HEK293 (cell line): ENCODE measurements at regions not wholly inside any gene's neighbourhood (a gene's known extent, or its start where the extent isn't known, plus 50 kb on each side); places are given as distances from the start of the nearest gene placed in this dataset.

ENCODE experiments used
- CTCF ChIA-PET: fragments of 350-600 bp; formaldehyde crosslinking; extraction: SDS; loops from one replicate; lab custom pipeline; 2021; ENCODE audit warnings: antibody characterized with exemption; lab: Yijun Ruan, JAX
- POLR2A ChIA-PET: fragments of 300-600 bp; formaldehyde crosslinking; extraction: SDS; loops from one replicate; lab custom pipeline; 2020; ENCODE audit warnings: antibody characterized with exemption, inconsistent platforms; lab: Yijun Ruan, JAX
- H3K27ac ChIP-seq: fragments of 200-500 bp; sonication (Bioruptor generic); 2 replicates; pipeline ENCODE4 v1.5.1; 2014; ENCODE audit warnings: low read depth, low read length, control low read depth, inconsistent platforms; ENCODE audit errors: extremely low read depth
- H3K36me3 ChIP-seq, 2 experiments: fragments of 200-500 bp in 1 of 2; sonication (Bioruptor generic) in 1 of 2; 1 replicate in 1 of 2; 2 replicates in 1 of 2; pipeline ENCODE4 v1.5.1; 2014 to 2017; ENCODE audit warnings: inconsistent platforms in 2 of 2, low read length in 2 of 2; ENCODE audit not compliant: control insufficient read depth in 2 of 2, insufficient read depth in 1 of 2
- H3K4me1 ChIP-seq: fragments of 200-500 bp; sonication (Bioruptor generic); 2 replicates; pipeline ENCODE4 v1.5.1; 2014; ENCODE audit warnings: mild to moderate bottlenecking, low read length, inconsistent platforms; ENCODE audit not compliant: control insufficient read depth, insufficient read depth
- H3K4me3 ChIP-seq: 2 replicates; pipeline ENCODE4 v1.5.1; 2011; ENCODE audit warnings: low read depth, mild to moderate bottlenecking, control low read depth, low read length, moderate library complexity
- H3K9me3 ChIP-seq: fragments of 200-500 bp; sonication (Bioruptor generic); 2 replicates; pipeline ENCODE4 v1.5.1; 2014; ENCODE audit warnings: low read depth, low read length, inconsistent platforms; ENCODE audit not compliant: control insufficient read depth, insufficient read depth
- GFI1B ChIP-seq: fragments of 450-650 bp; formaldehyde crosslinking; IDR thresholded peaks from 2 replicates; pipeline ENCODE4 v1.5.1; 2016; ENCODE audit warnings: missing biosample characterization, missing genetic modification characterization
- KLF9 ChIP-seq: fragments of 450-650 bp; formaldehyde crosslinking; IDR thresholded peaks from 2 replicates; pipeline ENCODE4 v1.5.1; 2016; ENCODE audit warnings: missing biosample characterization, missing genetic modification characterization, low read depth
- MYNN ChIP-seq: fragments of 450-650 bp; formaldehyde crosslinking; IDR thresholded peaks from 2 replicates; pipeline ENCODE4 v1.5.1; 2016; ENCODE audit warnings: missing biosample characterization, missing genetic modification characterization, borderline replicate concordance
- PBX3 ChIP-seq: sonication (generic); formaldehyde crosslinking; IDR thresholded peaks from 2 replicates; pipeline ENCODE4 v1.8.1; 2022; ENCODE audit warnings: mild to moderate bottlenecking, moderate library complexity, missing genetic modification reagents
- ZBTB17 ChIP-seq: fragments of 450-650 bp; formaldehyde crosslinking; IDR thresholded peaks from 2 replicates; pipeline ENCODE4 v1.5.1; 2016; ENCODE audit warnings: missing biosample characterization, missing genetic modification characterization
- ZBTB48 ChIP-seq: fragments of 450-650 bp; formaldehyde crosslinking; IDR thresholded peaks from 2 replicates; pipeline ENCODE4 v1.5.1; 2016; ENCODE audit warnings: missing biosample characterization, missing genetic modification characterization
- ZEB2 ChIP-seq: fragments of 450-650 bp; formaldehyde crosslinking; IDR thresholded peaks from 2 replicates; pipeline ENCODE4 v1.5.1; 2016; ENCODE audit warnings: missing biosample characterization, missing genetic modification characterization
- ZNF169 ChIP-seq: fragments of 450-650 bp; formaldehyde crosslinking; IDR thresholded peaks from 2 replicates; pipeline ENCODE4 v1.5.1; 2016; ENCODE audit warnings: missing biosample characterization, missing genetic modification characterization
- ZNF18 ChIP-seq: fragments of 450-650 bp; formaldehyde crosslinking; IDR thresholded peaks from 2 replicates; pipeline ENCODE4 v1.5.1; 2016; ENCODE audit warnings: missing biosample characterization, missing genetic modification characterization
- ZNF2 ChIP-seq: fragments of 450-650 bp; formaldehyde crosslinking; IDR thresholded peaks from 2 replicates; pipeline ENCODE4 v1.5.1; 2016; ENCODE audit warnings: missing biosample characterization, missing genetic modification characterization
- ZNF23 ChIP-seq: fragments of 450-650 bp; formaldehyde crosslinking; IDR thresholded peaks from 2 replicates; pipeline ENCODE4 v1.5.1; 2016; ENCODE audit warnings: missing biosample characterization, missing genetic modification characterization, borderline replicate concordance
- ZNF239 ChIP-seq: fragments of 450-650 bp; formaldehyde crosslinking; IDR thresholded peaks from 2 replicates; pipeline ENCODE4 v1.5.1; 2016; ENCODE audit warnings: missing biosample characterization, missing genetic modification characterization
- ZNF274 ChIP-seq, 2 experiments: fragments of 200-500 bp in 1 of 2; fragments of 450-650 bp in 1 of 2; sonication (Bioruptor generic) in 1 of 2; formaldehyde crosslinking in 1 of 2; IDR thresholded peaks; 2 replicates each; pipeline versions ENCODE4 v1.5.1 to v1.6.1; 2014 to 2016; ENCODE audit warnings: borderline replicate concordance in 1 of 2, inconsistent platforms in 1 of 2, low read length in 1 of 2, missing biosample characterization in 1 of 2, missing genetic modification characterization in 1 of 2
- ZNF280C ChIP-seq: fragments of 450-650 bp; formaldehyde crosslinking; IDR thresholded peaks from 2 replicates; pipeline ENCODE4 v1.5.1; 2016; ENCODE audit warnings: missing biosample characterization, missing genetic modification characterization
- ZNF302 ChIP-seq: fragments of 450-650 bp; formaldehyde crosslinking; IDR thresholded peaks from 2 replicates; pipeline ENCODE4 v1.5.1; 2016; ENCODE audit warnings: missing biosample characterization, missing genetic modification characterization, low read depth
- ZNF416 ChIP-seq: fragments of 450-650 bp; formaldehyde crosslinking; IDR thresholded peaks from 2 replicates; pipeline ENCODE4 v1.5.1; 2016; ENCODE audit warnings: missing biosample characterization, missing genetic modification characterization
- ZNF449 ChIP-seq: fragments of 450-650 bp; formaldehyde crosslinking; IDR thresholded peaks from 2 replicates; pipeline ENCODE4 v1.5.1; 2017; ENCODE audit warnings: missing biosample characterization, mild to moderate bottlenecking, missing genetic modification characterization, moderate library complexity
- ZNF621 ChIP-seq: fragments of 450-650 bp; formaldehyde crosslinking; IDR thresholded peaks from 2 replicates; pipeline ENCODE4 v1.5.1; 2017; ENCODE audit warnings: missing biosample characterization, missing genetic modification characterization
- ZNF626 ChIP-seq: fragments of 450-650 bp; sonication (Bioruptor Pico); formaldehyde crosslinking; IDR thresholded peaks from 2 replicates; pipeline ENCODE4 v1.5.1; 2018; ENCODE audit warnings: missing biosample characterization, missing genetic modification characterization, inconsistent platforms
- ZNF654 ChIP-seq: fragments of 450-650 bp; formaldehyde crosslinking; IDR thresholded peaks from 2 replicates; pipeline ENCODE4 v1.5.1; 2016; ENCODE audit warnings: low read depth, missing biosample characterization, missing genetic modification characterization
- ZNF747 ChIP-seq: fragments of 450-650 bp; formaldehyde crosslinking; IDR thresholded peaks from 2 replicates; pipeline ENCODE4 v1.5.1; 2016; ENCODE audit warnings: missing biosample characterization, missing genetic modification characterization
- ZNF785 ChIP-seq: fragments of 450-650 bp; formaldehyde crosslinking; IDR thresholded peaks from 2 replicates; pipeline ENCODE4 v1.5.1; 2016; ENCODE audit warnings: missing biosample characterization, missing genetic modification characterization
- ZNF837 ChIP-seq: fragments of 450-650 bp; formaldehyde crosslinking; IDR thresholded peaks from 2 replicates; pipeline ENCODE4 v1.5.1; 2016; ENCODE audit warnings: missing biosample characterization, missing genetic modification characterization
- TF ChIP-seq, protein P1 (sequence below): fragments of 450-650 bp; formaldehyde crosslinking; IDR thresholded peaks from 2 replicates; pipeline ENCODE4 v1.5.1; 2016; ENCODE audit warnings: missing biosample characterization, missing genetic modification characterization

- no peak for TF ChIP-seq ZNF302 (tag by site-specific recombination)
- no peak for TF ChIP-seq KLF9 (tag by site-specific recombination)
- no peak for TF ChIP-seq ZNF747
- no peak for TF ChIP-seq ZNF169 (tag by site-specific recombination)
- TF ChIP-seq ZBTB48 (tag by site-specific recombination) = no peak
- TF ChIP-seq ZNF416 = no peak
- TF ChIP-seq, protein P1, sequence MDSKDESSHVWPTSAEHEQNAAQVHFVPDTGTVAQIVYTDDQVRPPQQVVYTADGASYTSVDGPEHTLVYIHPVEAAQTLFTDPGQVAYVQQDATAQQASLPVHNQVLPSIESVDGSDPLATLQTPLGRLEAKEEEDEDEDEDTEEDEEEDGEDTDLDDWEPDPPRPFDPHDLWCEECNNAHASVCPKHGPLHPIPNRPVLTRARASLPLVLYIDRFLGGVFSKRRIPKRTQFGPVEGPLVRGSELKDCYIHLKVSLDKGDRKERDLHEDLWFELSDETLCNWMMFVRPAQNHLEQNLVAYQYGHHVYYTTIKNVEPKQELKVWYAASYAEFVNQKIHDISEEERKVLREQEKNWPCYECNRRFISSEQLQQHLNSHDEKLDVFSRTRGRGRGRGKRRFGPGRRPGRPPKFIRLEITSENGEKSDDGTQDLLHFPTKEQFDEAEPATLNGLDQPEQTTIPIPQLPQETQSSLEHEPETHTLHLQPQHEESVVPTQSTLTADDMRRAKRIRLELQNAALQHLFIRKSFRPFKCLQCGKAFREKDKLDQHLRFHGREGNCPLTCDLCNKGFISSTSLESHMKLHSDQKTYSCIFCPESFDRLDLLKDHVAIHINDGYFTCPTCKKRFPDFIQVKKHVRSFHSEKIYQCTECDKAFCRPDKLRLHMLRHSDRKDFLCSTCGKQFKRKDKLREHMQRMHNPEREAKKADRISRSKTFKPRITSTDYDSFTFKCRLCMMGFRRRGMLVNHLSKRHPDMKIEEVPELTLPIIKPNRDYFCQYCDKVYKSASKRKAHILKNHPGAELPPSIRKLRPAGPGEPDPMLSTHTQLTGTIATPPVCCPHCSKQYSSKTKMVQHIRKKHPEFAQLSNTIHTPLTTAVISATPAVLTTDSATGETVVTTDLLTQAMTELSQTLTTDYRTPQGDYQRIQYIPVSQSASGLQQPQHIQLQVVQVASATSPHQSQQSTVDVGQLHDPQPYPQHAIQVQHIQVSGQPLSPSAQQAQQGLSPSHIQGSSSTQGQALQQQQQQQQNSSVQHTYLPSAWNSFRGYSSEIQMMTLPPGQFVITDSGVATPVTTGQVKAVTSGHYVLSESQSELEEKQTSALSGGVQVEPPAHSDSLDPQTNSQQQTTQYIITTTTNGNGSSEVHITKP = no peak
- no peak for TF ChIP-seq ZNF2 (tag by site-specific recombination)
- TF ChIP-seq ZBTB17 (tag by site-specific recombination) = no peak
- TF ChIP-seq ZNF239 = no peak
- no peak for TF ChIP-seq ZNF18 (tag by site-specific recombination)
- no peak for TF ChIP-seq ZEB2 (tag by site-specific recombination)
- TF ChIP-seq ZNF274 (IDR thresholded peaks at IDR 0.05; ENCODE audit: low read length) = no peak
- TF ChIP-seq ZNF274 (tag by site-specific recombination; IDR thresholded peaks at IDR 0.05; ENCODE audit: borderline replicate concordance) = no peak
- TF ChIP-seq ZNF23 = no peak
- no peak for TF ChIP-seq ZNF654 (tag by site-specific recombination)
- TF ChIP-seq PBX3 (CRISPR knock-in tag) = no peak
- POLR2A ChIA-PET = no interaction called here
- CTCF ChIA-PET = no interaction called here
- Histone ChIP-seq H3K4me3 (no peak overlapping the region), H3K36me3 (no peaks in the 10 kb centered on the region), H3K9me3 (no peaks in the 10 kb centered on the region), H3K4me1 (no peaks in the 10 kb centered on the region), H3K27ac (no peak overlapping the region)
Measured at GRCh38 chr12:108399514-108399913, 60.4 kb upstream of the CMKLR1 start.

DNA sequence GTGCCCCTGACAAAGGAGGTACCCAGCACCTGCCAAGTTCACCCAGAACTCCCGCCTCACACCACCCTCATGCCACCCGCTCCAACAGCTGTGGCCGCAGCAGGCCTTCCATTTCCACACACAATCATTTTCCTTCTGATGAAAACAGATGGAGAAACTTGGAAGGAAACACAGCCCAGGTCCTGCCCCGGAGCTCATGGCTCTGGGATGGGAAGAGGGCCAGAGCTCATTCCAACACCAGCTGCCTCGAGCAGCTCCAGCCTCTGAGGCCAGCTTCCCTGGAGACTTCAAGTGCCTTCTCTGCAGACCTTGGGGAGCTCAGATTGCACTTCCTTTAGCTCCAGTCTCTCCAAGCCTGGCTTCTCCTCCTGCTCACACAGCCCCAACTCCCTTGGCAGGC, 55.1 kb upstream of the CMKLR1 start:
- H3K4me1 ChIP-seq = no peaks in the 10 kb centered on the region
- ChIA-PET CTCF (interaction anchor here (0.6 kb wide), 1 partner anchor 13 kb away, joined by 6 read pairs; no protein-coding TSS in a partner anchor), POLR2A (no interaction called here)
- H3K9me3 ChIP-seq = no peaks in the 10 kb centered on the region
- no peak overlapping the region for H3K27ac ChIP-seq
- H3K36me3 ChIP-seq = no peaks in the 10 kb centered on the region
- no peak overlapping the region for H3K4me3 ChIP-seq
- TF ChIP-seq ZNF785 = no peak
- TF ChIP-seq ZNF280C (tag by site-specific recombination) = no peak
- TF ChIP-seq ZNF621 (tag by site-specific recombination) = no peak
- no peak for TF ChIP-seq GFI1B
- TF ChIP-seq MYNN (tag by site-specific recombination) = no peak
- TF ChIP-seq PBX3 (CRISPR knock-in tag) = no peak
- TF ChIP-seq ZNF449 (tag by site-specific recombination) = no peak
- no peak for TF ChIP-seq ZNF2 (tag by site-specific recombination)
- TF ChIP-seq ZNF837 (tag by site-specific recombination) = no peak
- no peak for TF ChIP-seq ZNF626
